Caki2 (cell line): ENCODE measurements at regions not wholly inside any gene's neighbourhood (a gene's known extent, or its start where the extent isn't known, plus 50 kb on each side); places are given as distances from the start of the nearest gene placed in this dataset.
"Not testable (repeated sequence)": the region's sequence is repeated elsewhere in the genome, so short reads cannot be mapped to it uniquely, and the experiment has no call there.

Source experiments
- DNase-seq: peaks from one replicate; pipeline ENCODE4 v3.0.0-alpha.2; 2015; ENCODE audit warnings: low read depth
- in situ Hi-C: cut with HindIII; loops from 2 replicates; pipeline ENCODE4 v1.10.0; 2016; ENCODE audit warnings: low sequenced_read_pairs, low pct_unique_long_range_greater_than_20kb, mixed read lengths

- DNase-seq, in situ Hi-C loops: not testable (repeated sequence)
Measured at GRCh38 chr10:29725927-29726326, 91.2 kb upstream of the SVIL start.

GRCh38 chr10:29725133-29725720 lies 90.5 kb upstream of the SVIL start:
- in situ Hi-C loops, result no loop called here
- DNase-seq, result no peak

GRCh38 chr10:29723726-29724125 lies 89.0 kb upstream of the SVIL start:
- DNase-seq, result no peak
- in situ Hi-C loops, result no loop called here

DNA sequence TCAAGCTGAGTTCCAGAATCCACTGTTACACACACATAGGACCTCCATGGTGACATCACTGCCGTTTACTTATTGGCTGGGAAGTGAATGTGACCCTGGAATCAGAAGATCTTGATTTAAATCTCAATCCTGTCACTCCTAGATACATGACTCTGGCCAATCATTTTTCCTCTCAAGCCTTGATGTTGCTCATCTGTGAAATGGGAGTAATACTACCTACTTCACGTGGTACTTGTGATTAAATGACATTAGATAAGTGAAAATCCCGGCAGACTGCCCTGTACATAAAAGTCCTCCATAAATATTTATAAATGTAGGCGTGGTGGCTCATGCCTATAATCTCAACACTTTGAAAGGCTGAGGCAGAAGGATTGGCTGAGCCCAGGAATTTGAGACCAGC lies 88.0 kb upstream of the SVIL start:
- in situ Hi-C loops, result no loop called here
- no peak for DNase-seq

DNA sequence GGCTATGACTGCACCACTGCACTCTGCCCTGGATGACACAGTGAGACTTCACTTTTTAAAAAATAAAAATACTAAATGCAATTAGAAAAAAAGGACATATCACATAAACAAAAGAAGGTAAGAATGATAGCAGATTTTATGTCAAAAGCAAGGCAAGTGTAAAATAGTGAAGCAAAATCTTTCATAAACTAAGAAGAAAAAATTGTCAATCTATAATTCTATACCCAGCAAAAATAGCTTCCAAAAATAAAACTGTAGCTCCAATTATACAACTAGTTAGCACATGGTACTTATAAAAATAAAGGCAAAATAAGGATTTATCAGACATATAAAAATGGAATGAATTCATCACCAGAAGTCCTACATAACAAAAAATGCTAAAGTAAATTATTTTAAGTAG lies 85.4 kb upstream of the SVIL start:
- DNase-seq, result no peak
- in situ Hi-C loops, result no loop called here

GRCh38 chr10:29719281-29719675 lies 84.5 kb upstream of the SVIL start:
- no peak for DNase-seq
- in situ Hi-C loops, result no loop called here

GRCh38 chr10:29715296-29715695 lies 80.5 kb upstream of the SVIL start:
- DNase-seq, result no peak
- in situ Hi-C loops, result no loop called here

- no peak for DNase-seq
- in situ Hi-C loops, result no loop called here
Measured at GRCh38 chr10:29714096-29714874, 79.5 kb upstream of the SVIL start.

- in situ Hi-C loops, result no loop called here
- DNase-seq, result no peak
Measured at GRCh38 chr10:29713450-29713849, 78.7 kb upstream of the SVIL start.

GRCh38 chr10:29712108-29712507 lies 77.3 kb upstream of the SVIL start:
- peak; percentile 77 for DNase-seq
- in situ Hi-C loops, result no loop called here

GRCh38 chr10:29710128-29710527 lies 75.4 kb upstream of the SVIL start:
- in situ Hi-C loops, result no loop called here
- no peak for DNase-seq

DNA sequence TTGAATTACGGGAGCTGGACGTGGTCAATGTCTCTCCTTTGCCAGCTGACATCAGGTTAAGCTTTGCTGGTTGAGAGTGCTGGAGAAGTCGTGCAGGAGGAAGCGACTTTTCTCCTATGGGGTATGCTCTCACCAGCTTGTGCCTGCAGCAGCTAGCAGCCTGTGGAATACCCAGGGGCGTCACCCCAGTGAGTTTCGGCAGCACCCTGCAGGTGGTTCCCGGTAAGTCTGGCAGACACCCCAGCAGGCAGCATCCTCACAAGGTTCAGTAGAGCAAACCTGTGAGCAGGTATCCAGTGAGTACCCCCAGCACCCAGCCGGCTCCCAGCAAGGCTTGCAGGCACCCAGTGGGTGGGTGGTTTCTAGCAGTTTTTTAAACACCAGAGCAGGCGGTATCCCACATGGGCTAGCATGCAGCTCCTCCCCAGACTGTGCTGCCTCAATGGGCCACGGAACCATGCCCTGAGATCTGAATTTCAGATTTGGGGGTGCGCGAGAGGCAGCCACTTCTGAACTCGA lies 74.8 kb upstream of the SVIL start:
- in situ Hi-C loops, result no loop called here
- no peak for DNase-seq

- no peak for DNase-seq
- in situ Hi-C loops, result no loop called here
Measured at GRCh38 chr10:29703271-29703670, 68.5 kb upstream of the SVIL start.

- no peak for DNase-seq
- in situ Hi-C loops, result no loop called here
Measured at GRCh38 chr10:29702273-29703164, 67.7 kb upstream of the SVIL start.

DNA sequence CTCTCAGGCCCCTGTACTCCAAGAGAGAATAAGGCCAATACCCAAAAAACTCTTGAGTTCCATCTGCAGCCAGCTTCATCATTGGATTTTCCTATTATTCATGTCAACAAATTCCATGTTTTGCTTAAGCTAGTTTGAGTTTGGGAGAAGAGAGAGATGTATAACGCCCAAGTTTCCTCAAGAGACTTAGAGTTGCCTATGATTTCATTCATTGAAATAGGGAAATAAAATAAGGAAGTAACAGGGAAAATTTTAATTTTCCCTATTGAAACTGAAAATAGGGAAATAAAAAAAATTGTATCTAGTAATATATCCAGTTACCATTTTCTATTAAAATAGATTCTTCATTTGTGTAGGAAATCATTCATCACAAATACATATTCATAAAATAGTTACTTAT lies 66.5 kb upstream of the SVIL start:
- in situ Hi-C loops, result no loop called here
- DNase-seq, result no peak

DNA sequence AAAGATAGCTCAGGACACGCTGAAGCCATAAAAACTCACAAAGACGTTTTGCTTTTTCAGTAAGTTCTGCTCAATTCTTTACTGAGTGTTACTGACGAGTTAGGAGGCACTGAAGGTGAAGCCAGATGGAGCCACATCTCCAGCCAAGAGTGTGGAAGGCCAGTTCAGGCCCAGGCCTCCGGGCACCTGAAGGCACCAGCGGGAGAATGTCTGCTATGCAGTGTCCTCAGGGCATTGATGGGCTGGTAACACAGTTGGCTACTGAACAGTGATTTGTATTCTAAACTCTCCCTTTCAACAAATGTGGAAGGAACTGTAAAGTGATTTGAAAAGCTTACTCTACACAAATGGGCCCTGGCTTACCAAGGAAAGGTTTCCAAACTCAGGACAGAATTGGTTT lies 64.8 kb upstream of the SVIL start:
- in situ Hi-C loops, result no loop called here
- DNase-seq, result no peak

- in situ Hi-C loops, result no loop called here
- DNase-seq, result no peak
Measured at GRCh38 chr10:29698773-29699490, 64.2 kb upstream of the SVIL start.

DNA sequence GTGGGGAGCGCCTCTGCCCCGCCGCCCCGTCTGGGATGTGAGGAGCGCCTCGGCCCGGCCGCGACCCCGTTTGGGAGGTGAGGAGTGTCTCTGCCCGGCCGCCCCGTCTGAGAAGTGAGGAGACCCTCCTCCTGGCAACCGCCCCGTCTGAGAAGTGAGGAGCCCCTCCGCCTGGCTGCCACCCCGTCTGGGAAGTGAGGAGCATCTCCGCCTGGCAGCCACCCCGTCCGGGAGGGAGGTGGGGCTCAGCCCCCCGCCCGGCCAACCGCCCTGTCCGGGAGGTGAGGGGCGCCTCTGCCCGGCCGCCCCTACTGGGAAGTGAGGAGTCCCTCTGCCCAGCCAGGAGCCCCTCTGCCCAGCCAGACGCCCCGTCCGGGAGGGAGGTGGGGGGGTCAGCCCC lies 61.8 kb upstream of the SVIL start:
- DNase-seq, in situ Hi-C loops: not testable (repeated sequence)
